T-helper 2 cell (primary cell): ENCODE measurements at regions not wholly inside any gene's neighbourhood (a gene's known extent, or its start where the extent isn't known, plus 50 kb on each side); places are given as distances from the start of the nearest gene placed in this dataset.
"Not testable (repeated sequence)": the region's sequence is repeated elsewhere in the genome, so short reads cannot be mapped to it uniquely, and the experiment has no call there.

Experiments
- DNase-seq, 5 experiments: peaks; one replicate each; pipeline versions ENCODE4 v3.0.0 to v3.0.0-alpha.2; 2012 to 2022

- DNase-seq, result no peak
These were observed 61.0 kb upstream of the PELI2 start for GRCh38 chr14:56057071-56057741.

GRCh38 chr14:56057767-56058166 lies 60.4 kb upstream of the PELI2 start:
- DNase-seq, result no peak

- DNase-seq, result no peak
These were observed 59.2 kb upstream of the PELI2 start for GRCh38 chr14:56059054-56059453.

- DNase-seq, result no peak
These were observed 57.2 kb upstream of the PELI2 start for GRCh38 chr14:56061051-56061450.

GRCh38 chr14:56063131-56063530 lies 55.1 kb upstream of the PELI2 start:
- DNase-seq, result no peak

GRCh38 chr14:56064513-56064912 lies 53.7 kb upstream of the PELI2 start:
- no peak for DNase-seq

- not testable (repeated sequence) for DNase-seq
These were observed 53.0 kb upstream of the PELI2 start for GRCh38 chr14:56065199-56065598.

GRCh38 chr14:56065621-56066290 lies 52.5 kb upstream of the PELI2 start:
- no peak for DNase-seq
